Loucy (cell line): ENCODE measurements at regions not wholly inside any gene's neighbourhood (a gene's known extent, or its start where the extent isn't known, plus 50 kb on each side); places are given as distances from the start of the nearest gene placed in this dataset.

ENCODE experiments used
- H2AFZ ChIP-seq: fragments of 200-600 bp; sonication (generic); 2 replicates; pipeline ENCODE4 v1.6.0; 2016; ENCODE audit warnings: antibody characterized with exemption, mild to moderate bottlenecking, low read length, moderate library complexity
- H3F3A ChIP-seq: fragments of 200-600 bp; 2 replicates; pipeline ENCODE4 v1.6.0; 2016; ENCODE audit warnings: antibody characterized with exemption, low read depth, mild to moderate bottlenecking
- H3K27me3 ChIP-seq: fragments of 200-600 bp; sonication (generic); 2 replicates; pipeline ENCODE4 v1.6.1; 2014; ENCODE audit warnings: low read length, mild to moderate bottlenecking; ENCODE audit not compliant: insufficient read depth, poor library complexity, severe bottlenecking
- H3K36me3 ChIP-seq: fragments of 200-600 bp; sonication (generic); 2 replicates; pipeline ENCODE4 v1.6.1; 2016; ENCODE audit warnings: low read length; ENCODE audit not compliant: insufficient read depth
- H3K4me1 ChIP-seq: fragments of 200-600 bp; sonication (generic); 2 replicates; pipeline ENCODE4 v1.5.1; 2014; ENCODE audit warnings: low read length, mild to moderate bottlenecking; ENCODE audit not compliant: insufficient read depth, poor library complexity, severe bottlenecking
- H3K4me2 ChIP-seq: fragments of 200-600 bp; sonication (generic); 2 replicates; pipeline ENCODE4 v1.6.0; 2014; ENCODE audit warnings: antibody characterized with exemption, low read length, low read depth, mild to moderate bottlenecking; ENCODE audit not compliant: poor library complexity, severe bottlenecking
- H3K4me3 ChIP-seq: fragments of 200-600 bp; sonication (generic); 2 replicates; pipeline ENCODE4 v1.5.1; 2014; ENCODE audit warnings: low read length, mild to moderate bottlenecking, mixed read lengths; ENCODE audit not compliant: poor library complexity, severe bottlenecking
- H3K79me2 ChIP-seq: fragments of 200-600 bp; sonication (generic); 2 replicates; pipeline ENCODE4 v1.6.1; 2014; ENCODE audit warnings: low read length; ENCODE audit not compliant: insufficient read depth
- H3K9ac ChIP-seq: fragments of 200-600 bp; sonication (generic); 2 replicates; pipeline ENCODE4 v1.6.0; 2014; ENCODE audit warnings: mild to moderate bottlenecking, low read depth, low read length, moderate library complexity; ENCODE audit not compliant: poor library complexity, severe bottlenecking
- H3K9me2 ChIP-seq: fragments of 200-600 bp; sonication (generic); replicated peaks from 2 replicates; pipeline ENCODE4 v1.6.1; 2016; ENCODE audit warnings: low read depth, low read length, mixed read lengths
- H3K9me3 ChIP-seq: fragments of 200-600 bp; sonication (generic); 2 replicates; pipeline ENCODE4 v1.6.1; 2014; ENCODE audit warnings: mild to moderate bottlenecking, antibody characterized with exemption, low read length, low read depth; ENCODE audit not compliant: insufficient read depth
- H4K20me1 ChIP-seq: fragments of 200-600 bp; sonication (generic); 2 replicates; pipeline ENCODE4 v1.6.0; 2014; ENCODE audit warnings: antibody characterized with exemption, low read length, mild to moderate bottlenecking; ENCODE audit not compliant: insufficient read depth, poor library complexity, severe bottlenecking
- EZH2phosphoT487 ChIP-seq: fragments of 200-600 bp; IDR thresholded peaks from 2 replicates; pipeline ENCODE4 v1.6.1; 2018; ENCODE audit warnings: antibody characterized with exemption, mild to moderate bottlenecking, moderate library complexity, borderline replicate concordance
- TF ChIP-seq, protein P1 (sequence below): fragments of 200-600 bp; sonication (generic); conservative IDR thresholded peaks from 2 replicates; pipeline ENCODE4 v1.5.1; 2014; ENCODE audit warnings: mild to moderate bottlenecking, antibody characterized with exemption, low read length

DNA sequence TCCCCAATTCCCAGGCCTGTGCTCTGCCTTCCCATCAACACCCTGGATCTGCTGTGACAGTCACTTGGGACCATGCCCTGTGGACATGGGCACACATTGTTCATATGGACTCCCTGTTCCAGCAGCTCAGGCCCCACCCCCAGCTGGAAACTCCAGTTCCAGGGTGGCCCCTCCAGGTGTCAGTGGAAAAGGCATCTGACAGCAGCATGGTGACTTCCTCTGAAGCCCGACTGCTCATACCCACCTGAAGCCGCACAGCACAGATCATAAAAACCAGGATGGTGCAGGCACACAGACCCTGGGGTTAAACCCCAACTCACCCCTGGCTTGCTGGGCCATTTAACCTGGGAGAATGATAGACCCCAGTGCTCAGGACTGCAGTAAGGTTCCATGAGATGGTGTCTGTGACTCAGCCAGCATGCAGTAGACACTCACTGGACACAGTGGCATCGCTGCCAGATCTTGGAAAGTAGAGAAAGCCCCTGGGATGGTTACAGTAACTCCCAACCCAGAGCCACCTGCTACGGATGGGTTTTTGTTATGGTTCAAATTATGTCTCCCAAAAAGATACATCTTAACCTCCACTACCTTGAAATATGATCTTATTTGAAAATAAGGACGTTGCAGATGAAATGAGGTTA, 72.6 kb upstream of the NANOS1 start:
- no peak for TF ChIP-seq EZH2phosphoT487
- TF ChIP-seq, protein P1, sequence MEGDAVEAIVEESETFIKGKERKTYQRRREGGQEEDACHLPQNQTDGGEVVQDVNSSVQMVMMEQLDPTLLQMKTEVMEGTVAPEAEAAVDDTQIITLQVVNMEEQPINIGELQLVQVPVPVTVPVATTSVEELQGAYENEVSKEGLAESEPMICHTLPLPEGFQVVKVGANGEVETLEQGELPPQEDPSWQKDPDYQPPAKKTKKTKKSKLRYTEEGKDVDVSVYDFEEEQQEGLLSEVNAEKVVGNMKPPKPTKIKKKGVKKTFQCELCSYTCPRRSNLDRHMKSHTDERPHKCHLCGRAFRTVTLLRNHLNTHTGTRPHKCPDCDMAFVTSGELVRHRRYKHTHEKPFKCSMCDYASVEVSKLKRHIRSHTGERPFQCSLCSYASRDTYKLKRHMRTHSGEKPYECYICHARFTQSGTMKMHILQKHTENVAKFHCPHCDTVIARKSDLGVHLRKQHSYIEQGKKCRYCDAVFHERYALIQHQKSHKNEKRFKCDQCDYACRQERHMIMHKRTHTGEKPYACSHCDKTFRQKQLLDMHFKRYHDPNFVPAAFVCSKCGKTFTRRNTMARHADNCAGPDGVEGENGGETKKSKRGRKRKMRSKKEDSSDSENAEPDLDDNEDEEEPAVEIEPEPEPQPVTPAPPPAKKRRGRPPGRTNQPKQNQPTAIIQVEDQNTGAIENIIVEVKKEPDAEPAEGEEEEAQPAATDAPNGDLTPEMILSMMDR = no peak
- no peaks in the 10 kb centered on the region for H3K27me3 ChIP-seq
- H3K36me3 ChIP-seq = no peaks in the 10 kb centered on the region
- H3K9ac ChIP-seq = no peak overlapping the region
- H3K4me1 ChIP-seq = no peaks in the 10 kb centered on the region
- H4K20me1 ChIP-seq = no peaks in the 10 kb centered on the region
- H3K4me2 ChIP-seq = no peak overlapping the region
- H3K9me2 ChIP-seq = no peaks in the 10 kb centered on the region
- no peaks in the 10 kb centered on the region for H3K9me3 ChIP-seq
- no peak overlapping the region for H3K4me3 ChIP-seq
- H3F3A ChIP-seq = no peaks in the 10 kb centered on the region
- no peak overlapping the region for H2AFZ ChIP-seq
- no peaks in the 10 kb centered on the region for H3K79me2 ChIP-seq

DNA sequence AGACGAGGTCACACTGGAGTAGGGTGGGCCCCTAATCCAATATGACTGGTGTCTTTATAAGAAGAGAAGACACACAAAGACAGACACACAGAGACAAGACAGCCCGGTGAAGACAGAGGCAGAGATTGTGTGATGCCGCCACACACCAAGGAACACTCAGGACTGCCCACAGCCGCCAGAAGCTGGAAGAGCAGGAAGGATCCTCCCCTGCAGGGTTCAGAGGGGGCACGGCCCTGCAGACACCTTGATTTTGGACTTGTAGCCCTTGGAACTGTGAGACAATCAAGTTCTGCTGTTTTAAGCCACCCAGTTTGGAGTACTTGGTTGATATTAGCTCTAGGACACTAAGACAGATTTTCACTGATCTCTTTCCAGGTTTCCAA, 72.1 kb upstream of the NANOS1 start:
- H3K36me3 ChIP-seq = no peaks in the 10 kb centered on the region
- no peak overlapping the region for H3K4me2 ChIP-seq
- no peaks in the 10 kb centered on the region for H3K9me2 ChIP-seq
- H3K9ac ChIP-seq = no peak overlapping the region
- H3K9me3 ChIP-seq = no peaks in the 10 kb centered on the region
- no peaks in the 10 kb centered on the region for H3K79me2 ChIP-seq
- TF ChIP-seq EZH2phosphoT487 = no peak
- TF ChIP-seq, protein P1 = no peak
- no peaks in the 10 kb centered on the region for H3K27me3 ChIP-seq
- no peak overlapping the region for H2AFZ ChIP-seq
- no peaks in the 10 kb centered on the region for H3F3A ChIP-seq
- H3K4me3 ChIP-seq = no peak overlapping the region
- no peaks in the 10 kb centered on the region for H3K4me1 ChIP-seq
- no peaks in the 10 kb centered on the region for H4K20me1 ChIP-seq

DNA sequence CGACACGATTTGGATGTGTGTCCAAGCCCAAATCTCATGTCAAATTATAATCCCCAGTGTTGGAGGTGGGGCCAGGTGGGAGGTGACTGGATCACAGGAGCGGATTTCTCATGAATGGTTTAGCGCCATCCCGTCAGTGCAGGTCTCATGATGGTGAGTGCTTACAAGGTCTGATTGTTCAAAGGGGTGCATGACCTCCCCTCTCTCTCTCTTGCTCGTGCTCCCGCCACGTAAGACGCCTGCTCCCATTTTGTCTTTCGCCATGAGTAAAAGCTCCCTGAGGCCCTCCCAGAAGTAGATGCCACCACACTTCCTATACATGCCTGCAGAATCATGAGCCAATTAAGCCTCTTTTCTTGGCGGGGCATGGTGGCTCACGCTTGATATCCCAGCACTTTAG, 71.5 kb upstream of the NANOS1 start:
- TF ChIP-seq, protein P1 = no peak
- no peak for TF ChIP-seq EZH2phosphoT487
- Histone ChIP-seq H3K4me1 (no peaks in the 10 kb centered on the region), H4K20me1 (no peaks in the 10 kb centered on the region), H3K9me3 (no peaks in the 10 kb centered on the region), H3K27me3 (no peaks in the 10 kb centered on the region), H3K79me2 (no peaks in the 10 kb centered on the region), H3K9ac (no peak overlapping the region), H3K9me2 (no peaks in the 10 kb centered on the region), H3K4me3 (no peak overlapping the region), H3K36me3 (no peaks in the 10 kb centered on the region), H3K4me2 (no peak overlapping the region), H2AFZ (no peak overlapping the region), H3F3A (no peaks in the 10 kb centered on the region)
